CD14-positive monocyte (primary cell): ENCODE measurements at regions not wholly inside any gene's neighbourhood (a gene's known extent, or its start where the extent isn't known, plus 50 kb on each side); places are given as distances from the start of the nearest gene placed in this dataset.

Source experiments
- DNase-seq, 3 donors: peaks; one replicate each; pipeline ENCODE4 v3.0.0-alpha.2; 2011 to 2022
- H2AFZ ChIP-seq: 2 replicates; pipeline ENCODE4 v1.6.0; 2012; ENCODE audit warnings: mild to moderate bottlenecking, low read depth, low read length, inconsistent platforms; ENCODE audit not compliant: insufficient read depth, poor library complexity, severe bottlenecking
- H3K27ac ChIP-seq, 2 donors: 1 replicate in 1 of 2; 2 replicates in 1 of 2; pipeline ENCODE4 v1.5.1; 2012 to 2013; ENCODE audit warnings: low read length in 2 of 2, control low read depth in 1 of 2, inconsistent platforms in 1 of 2, low read depth in 1 of 2, mild to moderate bottlenecking in 1 of 2
- H3K27me3 ChIP-seq, 2 donors: one replicate each; pipeline versions ENCODE4 v1.6.0 to v1.6.1; 2011 to 2013; ENCODE audit warnings: low read length in 2 of 2; ENCODE audit not compliant: control insufficient read depth in 2 of 2, insufficient read depth in 2 of 2
- H3K36me3 ChIP-seq, 2 donors: replicated peaks in 1 of 2; 1 replicate in 1 of 2; 2 replicates in 1 of 2; pipeline versions ENCODE4 v1.5.1 to v1.6.1; 2012 to 2013; ENCODE audit warnings: low read length in 2 of 2, control low read depth in 1 of 2, inconsistent platforms in 1 of 2, mild to moderate bottlenecking in 1 of 2; ENCODE audit not compliant: insufficient read depth in 2 of 2, control insufficient read depth in 1 of 2
- H3K4me1 ChIP-seq, 2 donors: 1 replicate in 1 of 2; 2 replicates in 1 of 2; pipeline versions ENCODE4 v1.5.1 to v1.6.1; 2012 to 2013; ENCODE audit warnings: low read length in 2 of 2, control low read depth in 1 of 2, inconsistent platforms in 1 of 2, mild to moderate bottlenecking in 1 of 2, moderate library complexity in 1 of 2; ENCODE audit not compliant: insufficient read depth in 2 of 2, control insufficient read depth in 1 of 2
- H3K4me2 ChIP-seq: replicated peaks from 2 replicates; pipeline ENCODE3; 2012; ENCODE audit warnings: low read length, moderate library complexity, mild to moderate bottlenecking; ENCODE audit not compliant: poor library complexity, severe bottlenecking; ENCODE audit errors: extremely low read depth
- H3K4me3 ChIP-seq, 3 experiments: fragments of 200-600 bp in 1 of 3; sonication (generic) in 1 of 3; replicated peaks in 1 of 3; 1 replicate in 2 of 3; 2 replicates in 1 of 3; pipeline ENCODE4 v1.5.1; 2011 to 2013; ENCODE audit warnings: low read length in 3 of 3, mild to moderate bottlenecking in 3 of 3, control low read depth in 2 of 3, low read depth in 2 of 3, inconsistent platforms in 1 of 3, moderate library complexity in 1 of 3
- H3K79me2 ChIP-seq: 2 replicates; pipeline ENCODE4 v1.6.0; 2012; ENCODE audit warnings: mild to moderate bottlenecking, control low read depth, inconsistent platforms, low read length, moderate library complexity; ENCODE audit not compliant: insufficient read depth
- H3K9ac ChIP-seq: 2 replicates; pipeline ENCODE4 v1.6.0; 2017; ENCODE audit warnings: low read length, mild to moderate bottlenecking; ENCODE audit not compliant: insufficient read depth, poor library complexity, severe bottlenecking
- H3K9me3 ChIP-seq, 2 donors: replicated peaks in 1 of 2; 1 replicate in 1 of 2; 2 replicates in 1 of 2; pipeline versions ENCODE4 v1.5.1 to v1.6.1; 2012 to 2013; ENCODE audit warnings: low read length in 2 of 2, control low read depth in 1 of 2; ENCODE audit not compliant: control insufficient read depth in 1 of 2, insufficient read depth in 1 of 2
- H4K20me1 ChIP-seq: 2 replicates; pipeline ENCODE4 v1.6.0; 2012; ENCODE audit warnings: mild to moderate bottlenecking, low read length, control low read depth, moderate library complexity; ENCODE audit not compliant: insufficient read depth
- H3K27ac Mint-ChIP-seq, 7 donors: one replicate each; pipeline ENCODE4 v1.8.0; 2020; ENCODE audit warnings: mild to moderate bottlenecking in 7 of 7, mixed read lengths in 7 of 7, moderate library complexity in 6 of 7, inconsistent platforms in 2 of 7
- H3K27me3 Mint-ChIP-seq, 3 donors: one replicate each; pipeline ENCODE4 v1.8.0; 2021 to 2022; ENCODE audit warnings: low read depth in 3 of 3, mild to moderate bottlenecking in 3 of 3, mixed read lengths in 3 of 3, moderate library complexity in 3 of 3, inconsistent platforms in 1 of 3
- H3K36me3 Mint-ChIP-seq, 2 donors: one replicate each; pipeline ENCODE4 v1.8.0; 2020; ENCODE audit warnings: mixed read lengths in 2 of 2, inconsistent platforms in 1 of 2, mild to moderate bottlenecking in 1 of 2
- H3K4me1 Mint-ChIP-seq: one replicate; pipeline ENCODE4 v1.8.0; 2020; ENCODE audit warnings: mild to moderate bottlenecking, mixed read lengths
- H3K4me3 Mint-ChIP-seq, 2 donors: one replicate each; pipeline ENCODE4 v1.8.0; 2020; ENCODE audit warnings: mild to moderate bottlenecking in 2 of 2, mixed read lengths in 2 of 2, moderate library complexity in 1 of 2
- H3K9me3 Mint-ChIP-seq, 7 donors: one replicate each; pipeline ENCODE4 v1.8.0; 2020 to 2022; ENCODE audit warnings: mixed read lengths in 7 of 7, mild to moderate bottlenecking in 6 of 7, moderate library complexity in 6 of 7, inconsistent platforms in 2 of 7
- CTCF ChIP-seq: fragments of 200-600 bp; IDR thresholded peaks from one replicate; pipeline ENCODE4 v1.8.0; 2022; ENCODE audit warnings: antibody characterized with exemption, mild to moderate bottlenecking
- intact Hi-C, 2 donors: fragments of 100-400 bp; cut with micrococcal nuclease; formaldehyde crosslinking; loops; one replicate each; pipeline versions ENCODE4 v1.15.0 to v1.15.1; 2023

DNA sequence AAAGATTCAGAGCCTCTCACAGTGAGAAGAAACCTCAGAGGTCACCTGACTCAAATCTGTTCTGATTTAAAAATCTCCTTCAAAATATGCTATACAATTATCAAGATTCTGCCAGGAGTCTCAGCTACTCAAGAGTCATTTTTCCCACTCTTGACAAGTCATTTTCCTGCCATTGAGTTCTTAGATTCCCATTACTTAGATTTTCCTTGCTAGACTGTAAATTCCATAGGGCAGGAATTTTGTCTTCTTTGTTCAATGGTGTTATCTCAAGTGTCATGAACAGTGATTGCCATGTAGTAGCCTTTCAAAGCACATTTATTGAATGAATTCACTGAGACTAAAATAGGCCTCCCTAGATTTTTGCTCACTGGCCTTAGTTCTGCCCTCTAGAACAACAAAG lies 95.9 kb downstream of the PCTP start:
- no peak for DNase-seq
- H3K4me1 Mint-ChIP-seq = peaks cover 4% of the 10 kb centered on the region
- no peak for TF ChIP-seq CTCF
- Histone ChIP-seq H3K9me3 (no peaks in the 10 kb centered on the region), H4K20me1 (no peaks in the 10 kb centered on the region), H3K27me3 (peaks cover 0 to 6% of the 10 kb centered on the region in 2 donors), H3K79me2 (no peaks in the 10 kb centered on the region), H2AFZ (no peak overlapping the region), H3K27ac (no peak overlapping the region), H3K4me3 (no peak overlapping the region), H3K36me3 (no peaks in the 10 kb centered on the region), H3K4me1 (peaks cover 5 to 6% of the 10 kb centered on the region in 2 donors), H3K9ac (no peak overlapping the region), H3K4me2 (no peak overlapping the region)
- intact Hi-C loops = no loop called here
- no peak overlapping the region for H3K4me3 Mint-ChIP-seq
- peaks cover 0 to 11% (median 4%) of the 10 kb centered on the region in 7 donors for H3K9me3 Mint-ChIP-seq
- no peak overlapping the region for H3K27ac Mint-ChIP-seq
- no peaks in the 10 kb centered on the region for H3K36me3 Mint-ChIP-seq
- peaks cover 1 to 10% (median 7%) of the 10 kb centered on the region in 3 donors for H3K27me3 Mint-ChIP-seq

GRCh38 chr17:55852734-55853133 lies 101.9 kb downstream of the PCTP start:
- no peaks in the 10 kb centered on the region for H3K9me3 ChIP-seq
- no peak overlapping the region for H3K27ac Mint-ChIP-seq
- no peak overlapping the region for H3K4me3 Mint-ChIP-seq
- DNase-seq = no peak
- H3K4me1 ChIP-seq = no peaks in the 10 kb centered on the region
- H3K27me3 ChIP-seq = no peaks in the 10 kb centered on the region
- peaks cover 0 to 1% (median 0%) of the 10 kb centered on the region in 3 donors for H3K27me3 Mint-ChIP-seq
- no peak overlapping the region for H3K27ac ChIP-seq
- no peak overlapping the region for H3K4me3 ChIP-seq
- intact Hi-C loops = no loop called here
- H3K9ac ChIP-seq = no peak overlapping the region
- H3K79me2 ChIP-seq = no peaks in the 10 kb centered on the region
- no peaks in the 10 kb centered on the region for H3K36me3 Mint-ChIP-seq
- no peaks in the 10 kb centered on the region for H4K20me1 ChIP-seq
- H3K4me2 ChIP-seq = no peak overlapping the region
- no peak overlapping the region for H2AFZ ChIP-seq
- no peak for TF ChIP-seq CTCF
- no peaks in the 10 kb centered on the region for H3K36me3 ChIP-seq
- no peaks in the 10 kb centered on the region for H3K4me1 Mint-ChIP-seq
- peaks cover 0 to 5% (median 0%) of the 10 kb centered on the region in 7 donors for H3K9me3 Mint-ChIP-seq
